HCT116 (cell line): ENCODE measurements at regions not wholly inside any gene's neighbourhood (a gene's known extent, or its start where the extent isn't known, plus 50 kb on each side); places are given as distances from the start of the nearest gene placed in this dataset.

Experiments
- ATAC-seq: fragments of 200-7000 bp; cut with Tn5 transposase; 2 replicates; pipeline ENCODE4 v1.9.1; 2020; ENCODE audit warnings: mild to moderate bottlenecking, moderate library complexity
- BruUV-seq: library from RNA; stranded (reverse); fragments of 400-500 nt; replicated peaks from 2 replicates; lab custom pipeline; 2021; lab: Mats Ljungman, UMichigan
- CTCF ChIA-PET: fragments of 300-600 bp; sonication (Branson Sonifier 250); formaldehyde crosslinking; loops from one replicate; lab custom pipeline; 2021; ENCODE audit warnings: antibody characterized with exemption; lab: Charles Lee
- POLR2A ChIA-PET: fragments of 300-600, 350-600 bp; sonication (Branson Sonifier 250); formaldehyde crosslinking; loops from one replicate; lab custom pipeline; 2021; ENCODE audit warnings: antibody characterized with exemption; lab: Charles Lee
- RAD21 ChIA-PET, 2 experiments: fragments of 300-600 bp; sonication (Branson Sonifier 250); formaldehyde crosslinking; loops; one replicate each; lab custom pipeline; 2023; ENCODE audit warnings: low total read pairs in 2 of 2; ENCODE audit not compliant: uncharacterized antibody in 2 of 2, unreplicated experiment in 2 of 2, low non-redundant PET in 1 of 2; lab: Charles Lee
- DNase-seq: peaks from one replicate; pipeline ENCODE4 v3.0.0-alpha.2; 2010; ENCODE audit warnings: low read depth, low spot score
- H2AFZ ChIP-seq: fragments of 200-600 bp; shearing (Covaris generic), sonication (generic); 2 replicates; pipeline ENCODE4 v1.6.1; 2017; ENCODE audit warnings: low read depth, mixed run types, mixed read lengths, antibody characterized with exemption, low read length; ENCODE audit not compliant: poor library complexity, severe bottlenecking
- H3K27ac ChIP-seq: 2 replicates; pipeline ENCODE4 v1.5.1; 2012; ENCODE audit warnings: low read depth, low read length
- H3K27me3 ChIP-seq: fragments of 200-600 bp; sonication (generic); 2 replicates; pipeline ENCODE4 v1.6.1; 2016; ENCODE audit warnings: mixed run types, low read length, mixed read lengths; ENCODE audit not compliant: insufficient read depth
- H3K36me3 ChIP-seq, 2 experiments: fragments of 200-500 bp in 1 of 2; fragments of 200-600 bp in 1 of 2; sonication (Bioruptor generic) in 1 of 2; sonication (generic) in 1 of 2; 2 replicates each; pipeline versions ENCODE4 v1.5.1 to v1.6.1; 2014 to 2016; ENCODE audit warnings: low read length in 2 of 2, inconsistent platforms in 1 of 2, mixed read lengths in 1 of 2, mixed run types in 1 of 2; ENCODE audit not compliant: insufficient read depth in 2 of 2, control insufficient read depth in 1 of 2
- H3K4me1 ChIP-seq, 2 experiments: fragments of 200-600 bp in 1 of 2; sonication (generic) in 1 of 2; 2 replicates each; pipeline versions ENCODE4 v1.5.1 to v1.6.1; 2012 to 2017; ENCODE audit warnings: low read length in 2 of 2, inconsistent platforms in 1 of 2, mild to moderate bottlenecking in 1 of 2, mixed read lengths in 1 of 2, mixed run types in 1 of 2, moderate library complexity in 1 of 2; ENCODE audit not compliant: insufficient read depth in 2 of 2, control insufficient read depth in 1 of 2
- H3K4me2 ChIP-seq: fragments of 200-600 bp; sonication (generic); 2 replicates; pipeline ENCODE4 v1.6.1; 2017; ENCODE audit warnings: mixed run types, low read length, mixed read lengths
- H3K4me3 ChIP-seq, 2 experiments: fragments of 200-600 bp in 1 of 2; sonication (generic) in 1 of 2; replicated peaks in 1 of 2; 2 replicates each; pipeline ENCODE4 v1.5.1; 2011 to 2016; ENCODE audit warnings: low read length in 2 of 2, control low read depth in 1 of 2, low read depth in 1 of 2, mild to moderate bottlenecking in 1 of 2, mixed read lengths in 1 of 2, mixed run types in 1 of 2
- H3K79me2 ChIP-seq: fragments of 200-600 bp; sonication (generic); 2 replicates; pipeline ENCODE4 v1.6.1; 2017; ENCODE audit warnings: mild to moderate bottlenecking, mixed run types, low read length, moderate library complexity, mixed read lengths; ENCODE audit not compliant: insufficient read depth
- H3K9ac ChIP-seq: fragments of 200-600 bp; sonication (generic); 2 replicates; pipeline ENCODE4 v1.6.1; 2016; ENCODE audit warnings: low read length, mixed read lengths
- H3K9me2 ChIP-seq: fragments of 200-600 bp; sonication (generic), shearing (Covaris generic); 2 replicates; pipeline ENCODE4 v1.6.1; 2017; ENCODE audit warnings: mixed run types, mild to moderate bottlenecking, moderate library complexity; ENCODE audit not compliant: insufficient read depth
- H3K9me3 ChIP-seq, 2 experiments: fragments of 200-500 bp in 1 of 2; fragments of 200-600 bp in 1 of 2; sonication (Bioruptor generic) in 1 of 2; sonication (generic) in 1 of 2; 2 replicates each; pipeline ENCODE4 v1.6.1; 2014 to 2017; ENCODE audit warnings: low read length in 2 of 2, mixed read lengths in 2 of 2, inconsistent platforms in 1 of 2, low read depth in 1 of 2, mild to moderate bottlenecking in 1 of 2, mixed run types in 1 of 2, moderate library complexity in 1 of 2; ENCODE audit not compliant: control insufficient read depth in 1 of 2, insufficient read depth in 1 of 2
- H4K20me1 ChIP-seq: fragments of 200-600 bp; sonication (generic), shearing (Covaris generic); 2 replicates; pipeline ENCODE4 v1.6.1; 2017; ENCODE audit warnings: mixed run types, mild to moderate bottlenecking, moderate library complexity; ENCODE audit not compliant: insufficient read depth
- CBX3 ChIP-seq: IDR thresholded peaks from 2 replicates; pipeline ENCODE4 v1.6.1; 2012; ENCODE audit warnings: low read depth
- CEBPB ChIP-seq: IDR thresholded peaks from 2 replicates; pipeline ENCODE4 v1.6.1; 2012; ENCODE audit warnings: low read depth
- CTCF ChIP-seq, 3 experiments: fragments of 200-600 bp in 1 of 3; sonication (generic) in 1 of 3; IDR thresholded peaks in 2 of 3; conservative IDR thresholded peaks in 1 of 3; 2 replicates each; pipeline ENCODE4 v1.5.1; 2012 to 2017; ENCODE audit warnings: low read depth in 2 of 3, low read length in 2 of 3, antibody characterized with exemption in 1 of 3, borderline replicate concordance in 1 of 3, control low read depth in 1 of 3, mild to moderate bottlenecking in 1 of 3, mixed read lengths in 1 of 3, mixed run types in 1 of 3, moderate library complexity in 1 of 3; ENCODE audit not compliant: insufficient read depth in 1 of 3
- EGR1 ChIP-seq: IDR thresholded peaks from 2 replicates; pipeline ENCODE4 v1.6.1; 2012; ENCODE audit warnings: low read depth
- ELF1 ChIP-seq: IDR thresholded peaks from 2 replicates; pipeline ENCODE4 v1.6.1; 2012; ENCODE audit warnings: low read depth, borderline replicate concordance
- EZH2phosphoT487 ChIP-seq: fragments of 200-600 bp; IDR thresholded peaks from 2 replicates; pipeline ENCODE4 v1.6.1; 2018; ENCODE audit warnings: antibody characterized with exemption, borderline replicate concordance
- FOSL1 ChIP-seq: IDR thresholded peaks from 2 replicates; pipeline ENCODE4 v1.6.1; 2012; ENCODE audit warnings: low read depth
- JUND ChIP-seq: IDR thresholded peaks from 2 replicates; pipeline ENCODE4 v1.6.1; 2012
- MAX ChIP-seq: IDR thresholded peaks from 2 replicates; pipeline ENCODE4 v1.6.1; 2012
- POLR2A ChIP-seq: IDR thresholded peaks from 2 replicates; pipeline ENCODE4 v1.7.0; 2011; ENCODE audit warnings: borderline replicate concordance; ENCODE audit not compliant: insufficient read depth, insufficient read length; ENCODE audit errors: extremely low read depth
- POLR2AphosphoS5 ChIP-seq: IDR thresholded peaks from 2 replicates; pipeline ENCODE4 v1.6.1; 2011; ENCODE audit warnings: mild to moderate bottlenecking, low read depth, low read length, moderate library complexity
- RAD21 ChIP-seq: IDR thresholded peaks from 2 replicates; pipeline ENCODE4 v1.6.1; 2012; ENCODE audit warnings: low read depth, mild to moderate bottlenecking
- REST ChIP-seq: IDR thresholded peaks from 2 replicates; pipeline ENCODE4 v1.6.1; 2012; ENCODE audit warnings: low read depth
- SP1 ChIP-seq: IDR thresholded peaks from 2 replicates; pipeline ENCODE4 v1.6.1; 2012; ENCODE audit warnings: low read depth
- SRF ChIP-seq: IDR thresholded peaks from 2 replicates; pipeline ENCODE4 v1.6.1; 2012; ENCODE audit warnings: low read depth
- TCF7L2 ChIP-seq: IDR thresholded peaks from 2 replicates; pipeline ENCODE4 v1.7.0; 2011; ENCODE audit warnings: borderline replicate concordance, inconsistent platforms; ENCODE audit not compliant: insufficient read depth, insufficient read length; ENCODE audit errors: extremely low read depth
- YY1 ChIP-seq: IDR thresholded peaks from 2 replicates; pipeline ENCODE4 v1.6.1; 2011; ENCODE audit warnings: low read length, low read depth, moderate library complexity, mild to moderate bottlenecking; ENCODE audit not compliant: insufficient replicate concordance; ENCODE audit errors: extremely low read depth
- ZFX ChIP-seq: fragments of 450-650 bp; IDR thresholded peaks from 2 replicates; pipeline ENCODE4 v1.6.1; 2017
- ZNF274 ChIP-seq: fragments of 200-500 bp; sonication (Bioruptor generic); IDR thresholded peaks from 2 replicates; pipeline ENCODE4 v1.6.1; 2014; ENCODE audit warnings: mild to moderate bottlenecking, low read depth, low read length, inconsistent platforms
- intact Hi-C: fragments of 100-400 bp; cut with micrococcal nuclease; formaldehyde crosslinking; loops from 2 replicates; pipeline ENCODE4 v1.10.0; 2022

GRCh38 chr6:68364271-68364805, 270.7 kb upstream of the ADGRB3 start:
- Histone ChIP-seq H4K20me1 (no peaks in the 10 kb centered on the region), H3K9ac (no peak overlapping the region), H3K4me3 (no peak overlapping the region), H3K4me1 (no peaks in the 10 kb centered on the region), H3K27me3 (no peaks in the 10 kb centered on the region), H3K79me2 (no peaks in the 10 kb centered on the region), H3K4me2 (no peak overlapping the region), H2AFZ (no peak overlapping the region), H3K36me3 (no peaks in the 10 kb centered on the region), H3K27ac (no peak overlapping the region), H3K9me3 (peaks cover 15 to 19% of the 10 kb centered on the region in 2 experiments; a peak in 2 of 4 replicates), H3K9me2 (no peaks in the 10 kb centered on the region)
- no peak for TF ChIP-seq REST
- no peak for TF ChIP-seq EZH2phosphoT487
- no peak for TF ChIP-seq POLR2AphosphoS5
- TF ChIP-seq FOSL1 = no peak
- no peak for TF ChIP-seq SRF
- no peak for TF ChIP-seq CBX3
- TF ChIP-seq ZFX = no peak
- no peak for TF ChIP-seq POLR2A
- TF ChIP-seq ELF1 = no peak
- TF ChIP-seq YY1 = no peak
- TF ChIP-seq TCF7L2 = no peak
- TF ChIP-seq CTCF (IDR thresholded peaks at IDR 0.05 in 2 of 3, conservative IDR thresholded peaks at IDR 0.05 in 1 of 3; ENCODE audit: borderline replicate concordance in 1 of 3, insufficient read depth in 1 of 3, low read depth in 2 of 3, low read length in 2 of 3) = no peak
- no peak for TF ChIP-seq CEBPB
- no peak for TF ChIP-seq RAD21
- no peak for TF ChIP-seq ZNF274
- no peak for TF ChIP-seq EGR1
- TF ChIP-seq MAX = no peak
- TF ChIP-seq JUND = no peak
- TF ChIP-seq SP1 = no peak
- BruUV-seq = no TSS peak
- DNase-seq (no peak), ATAC-seq (no peak)
- ChIA-PET POLR2A (no interaction called here), RAD21 (no interaction called here), CTCF (no interaction called here)
- intact Hi-C loops = no loop called here
